ENCODE measurements at regions not wholly inside any gene's neighbourhood (a gene's known extent, or its start where the extent isn't known, plus 50 kb on each side); places are given as distances from the start of the nearest gene placed in this dataset.
"Not testable (repeated sequence)": the region's sequence is repeated elsewhere in the genome, so short reads cannot be mapped to it uniquely, and the experiment has no call there.

- Mint-ChIP-seq H3K9me3 (no peaks in the 10 kb centered on the region), H3K4me3 (no peak overlapping the region), H3K4me1 (peaks cover 6% of the 10 kb centered on the region), H3K36me3 (no peaks in the 10 kb centered on the region), H3K27ac (no peak overlapping the region)
- DNase-seq (ENCODE audit: low spot score in 2 of 2) = no peak
- no peak for ATAC-seq
These were observed 304.2 kb downstream of the RPS24 start for GRCh38 chr10:78337646-78338391.

- ATAC-seq = no peak
These were observed 305.1 kb downstream of the RPS24 start for GRCh38 chr10:78338717-78339116.

GRCh38 chr10:78339251-78339650 lies 305.6 kb downstream of the RPS24 start:
- no peaks in the 10 kb centered on the region for H3K36me3 Mint-ChIP-seq
- no peak for DNase-seq (ENCODE audit: low spot score in 2 of 2)
- no peak for ATAC-seq
- no peak overlapping the region for H3K4me3 Mint-ChIP-seq
- no peaks in the 10 kb centered on the region for H3K9me3 Mint-ChIP-seq
- no peaks in the 10 kb centered on the region for H3K4me1 Mint-ChIP-seq
- no peak overlapping the region for H3K27ac Mint-ChIP-seq

More at GRCh38 chr10:78338717-78339116, 305.1 kb downstream of the RPS24 start:
- Mint-ChIP-seq H3K27ac (no peak overlapping the region), H3K36me3 (no peaks in the 10 kb centered on the region), H3K9me3 (no peaks in the 10 kb centered on the region), H3K4me3 (no peak overlapping the region), H3K4me1 (no peaks in the 10 kb centered on the region)
- DNase-seq (ENCODE audit: low spot score in 2 of 2) = no peak

GRCh38 chr10:78341953-78342614 lies 308.4 kb downstream of the RPS24 start:
- no peak for DNase-seq (ENCODE audit: low spot score in 2 of 2)
- H3K9me3 Mint-ChIP-seq = no peaks in the 10 kb centered on the region
- H3K27ac Mint-ChIP-seq = no peak overlapping the region
- H3K4me3 Mint-ChIP-seq = no peak overlapping the region
- no peaks in the 10 kb centered on the region for H3K4me1 Mint-ChIP-seq
- H3K36me3 Mint-ChIP-seq = no peaks in the 10 kb centered on the region
- peak; percentile 24 for ATAC-seq

- Mint-ChIP-seq H3K36me3 (no peaks in the 10 kb centered on the region), H3K27ac (no peak overlapping the region), H3K4me3 (no peak overlapping the region), H3K4me1 (no peaks in the 10 kb centered on the region), H3K9me3 (no peaks in the 10 kb centered on the region)
- ATAC-seq (no peak), DNase-seq (ENCODE audit: low spot score in 2 of 2) (no peak)
These were observed 309.4 kb downstream of the RPS24 start for GRCh38 chr10:78342827-78343653.

- not testable (repeated sequence) for H3K4me1 Mint-ChIP-seq; DNase-seq (ENCODE audit: low spot score in 2 of 2)
These were observed 310.6 kb downstream of the RPS24 start for GRCh38 chr10:78344257-78344656.

GRCh38 chr10:78345515-78345914 lies 311.9 kb downstream of the RPS24 start:
- H3K27ac Mint-ChIP-seq; H3K4me1 Mint-ChIP-seq; H3K9me3 Mint-ChIP-seq; H3K36me3 Mint-ChIP-seq; DNase-seq (ENCODE audit: low spot score in 2 of 2); H3K4me3 Mint-ChIP-seq; ATAC-seq: not testable (repeated sequence)

More at GRCh38 chr10:78344257-78344656, 310.6 kb downstream of the RPS24 start:
- not testable (repeated sequence) for H3K36me3 Mint-ChIP-seq, H3K4me3 Mint-ChIP-seq, ATAC-seq, H3K27ac Mint-ChIP-seq, H3K9me3 Mint-ChIP-seq

- Mint-ChIP-seq H3K4me3 (no peak overlapping the region), H3K9me3 (no peaks in the 10 kb centered on the region), H3K4me1 (no peaks in the 10 kb centered on the region), H3K27ac (no peak overlapping the region), H3K36me3 (no peaks in the 10 kb centered on the region)
- ATAC-seq (no peak), DNase-seq (ENCODE audit: low spot score in 2 of 2) (no peak)
These were observed 313.1 kb downstream of the RPS24 start for GRCh38 chr10:78346721-78347120.

- no peak overlapping the region for H3K27ac Mint-ChIP-seq
- ATAC-seq = no peak
- no peak for DNase-seq (ENCODE audit: low spot score in 2 of 2)
- H3K36me3 Mint-ChIP-seq = no peaks in the 10 kb centered on the region
- H3K9me3 Mint-ChIP-seq = no peaks in the 10 kb centered on the region
- no peak overlapping the region for H3K4me3 Mint-ChIP-seq
- no peaks in the 10 kb centered on the region for H3K4me1 Mint-ChIP-seq
These were observed 314.9 kb downstream of the RPS24 start for GRCh38 chr10:78348411-78349164.

GRCh38 chr10:78349165-78349516 lies 315.5 kb downstream of the RPS24 start:
- H3K4me1 Mint-ChIP-seq = no peaks in the 10 kb centered on the region
- H3K27ac Mint-ChIP-seq = no peak overlapping the region
- DNase-seq (ENCODE audit: low spot score in 2 of 2) = no peak
- H3K4me3 Mint-ChIP-seq = no peak overlapping the region
- no peaks in the 10 kb centered on the region for H3K9me3 Mint-ChIP-seq
- ATAC-seq = peak; percentile 19
- H3K36me3 Mint-ChIP-seq = no peaks in the 10 kb centered on the region

- H3K27ac Mint-ChIP-seq = no peak overlapping the region
- H3K36me3 Mint-ChIP-seq = no peaks in the 10 kb centered on the region
- H3K4me1 Mint-ChIP-seq = no peaks in the 10 kb centered on the region
- no peaks in the 10 kb centered on the region for H3K9me3 Mint-ChIP-seq
- no peak for DNase-seq (ENCODE audit: low spot score in 2 of 2)
- no peak overlapping the region for H3K4me3 Mint-ChIP-seq
- ATAC-seq = no peak
These were observed 316.4 kb downstream of the RPS24 start for GRCh38 chr10:78349911-78350663.

GRCh38 chr10:78351283-78351682 lies 317.6 kb downstream of the RPS24 start:
- Mint-ChIP-seq H3K27ac (no peak overlapping the region), H3K4me1 (no peaks in the 10 kb centered on the region), H3K9me3 (no peaks in the 10 kb centered on the region), H3K4me3 (no peak overlapping the region), H3K36me3 (no peaks in the 10 kb centered on the region)
- DNase-seq (ENCODE audit: low spot score in 2 of 2) = no peak
- ATAC-seq = no peak

- no peak overlapping the region for H3K27ac Mint-ChIP-seq
- no peaks in the 10 kb centered on the region for H3K36me3 Mint-ChIP-seq
- H3K4me1 Mint-ChIP-seq = no peaks in the 10 kb centered on the region
- DNase-seq (ENCODE audit: low spot score in 2 of 2) = no peak
- no peaks in the 10 kb centered on the region for H3K9me3 Mint-ChIP-seq
- H3K4me3 Mint-ChIP-seq = no peak overlapping the region
- ATAC-seq = no peak
These were observed 318.1 kb downstream of the RPS24 start for GRCh38 chr10:78351809-78352208.

- no peak for ATAC-seq
- Mint-ChIP-seq H3K9me3 (no peaks in the 10 kb centered on the region), H3K4me1 (no peaks in the 10 kb centered on the region), H3K36me3 (no peaks in the 10 kb centered on the region), H3K27ac (no peak overlapping the region), H3K4me3 (no peak overlapping the region)
- DNase-seq (ENCODE audit: low spot score in 2 of 2) = no peak
These were observed 320.0 kb downstream of the RPS24 start for GRCh38 chr10:78353636-78354035.
